Sigmoid colon (tissue), 6 donors: ENCODE measurements at regions not wholly inside any gene's neighbourhood (a gene's known extent, or its start where the extent isn't known, plus 50 kb on each side); places are given as distances from the start of the nearest gene placed in this dataset.

Experiments used
- DNase-seq: peaks from one replicate; pipeline ENCODE4 v3.0.0-alpha.2; 2019
- H3K27ac ChIP-seq, 4 donors: fragments of 200-600 bp; sonication (generic); one replicate each; pipeline ENCODE4 v1.5.1; 2016 to 2019; ENCODE audit warnings: mild to moderate bottlenecking in 1 of 4
- H3K27me3 ChIP-seq, 3 donors: fragments of 200-600 bp; sonication (generic); one replicate each; pipeline ENCODE4 v1.5.1; 2019; ENCODE audit warnings: mild to moderate bottlenecking in 1 of 3
- H3K36me3 ChIP-seq, 4 donors: fragments of 200-600 bp; sonication (generic); one replicate each; pipeline ENCODE4 v1.5.1; 2016 to 2019
- H3K4me1 ChIP-seq, 4 donors: fragments of 200-600 bp; sonication (generic); one replicate each; pipeline ENCODE4 v1.5.1; 2017 to 2019
- H3K4me3 ChIP-seq, 4 donors: fragments of 200-600 bp; sonication (generic); one replicate each; pipeline ENCODE4 v1.5.1; 2017 to 2019; ENCODE audit warnings: mild to moderate bottlenecking in 2 of 4, moderate library complexity in 1 of 4
- H3K9me3 ChIP-seq, 4 donors: fragments of 200-600 bp in 3 of 4; sonication (generic) in 3 of 4; one replicate each; pipeline versions ENCODE4 v1.5.1 to v1.6.1; 2013 to 2019
- EP300 ChIP-seq, 4 donors: sonication (generic); formaldehyde crosslinking; IDR thresholded peaks; one replicate each; pipeline ENCODE4 v1.6.1; 2017; ENCODE audit warnings: antibody characterized with exemption in 4 of 4
- POLR2A ChIP-seq, 2 donors: fragments of 450-650 bp; IDR thresholded peaks; one replicate each; pipeline ENCODE4 v1.6.1; 2016; ENCODE audit warnings: antibody characterized with exemption in 2 of 2, mild to moderate bottlenecking in 2 of 2, moderate library complexity in 2 of 2
- POLR2AphosphoS5 ChIP-seq, 4 donors: sonication (generic); formaldehyde crosslinking; IDR thresholded peaks; one replicate each; pipeline ENCODE4 v1.6.1; 2017; ENCODE audit warnings: antibody characterized with exemption in 4 of 4
- WGBS, 2 donors: extraction: QIAGEN DNeasy Blood & Tissue Kit; methylation state at CpG; one replicate each; pipeline ENCODE4 v1.1.7; 2013; 5-methylcytosine and 5-hydroxymethylcytosine counted together
- intact Hi-C: fragments of 100-400 bp; cut with DNase I; formaldehyde crosslinking; loops from one replicate; pipeline ENCODE4 v1.15.1; 2023
- TF ChIP-seq, protein P1 (sequence below), 4 experiments: fragments of 450-650 bp in 3 of 4; fragments of 200-600 bp in 1 of 4; IDR thresholded peaks; one replicate each; pipeline ENCODE4 v1.5.1; 2016 to 2019; ENCODE audit warnings: antibody characterized with exemption in 4 of 4, mild to moderate bottlenecking in 3 of 4, moderate library complexity in 2 of 4
- donor health status: healthy with polysubstance abuse.
- donor health status: healthy.

- Histone ChIP-seq H3K4me3 (no peak overlapping the region), H3K9me3 (no peaks in the 10 kb centered on the region), H3K27ac (no peak overlapping the region), H3K4me1 (no peaks in the 10 kb centered on the region), H3K27me3 (no peaks in the 10 kb centered on the region), H3K36me3 (no peaks in the 10 kb centered on the region)
- TF ChIP-seq POLR2A (IDR thresholded peaks at IDR 0.05) (no peak), POLR2AphosphoS5 (IDR thresholded peaks at IDR 0.05) (no peak), EP300 (IDR thresholded peaks at IDR 0.05) (no peak)
- TF ChIP-seq, protein P1, sequence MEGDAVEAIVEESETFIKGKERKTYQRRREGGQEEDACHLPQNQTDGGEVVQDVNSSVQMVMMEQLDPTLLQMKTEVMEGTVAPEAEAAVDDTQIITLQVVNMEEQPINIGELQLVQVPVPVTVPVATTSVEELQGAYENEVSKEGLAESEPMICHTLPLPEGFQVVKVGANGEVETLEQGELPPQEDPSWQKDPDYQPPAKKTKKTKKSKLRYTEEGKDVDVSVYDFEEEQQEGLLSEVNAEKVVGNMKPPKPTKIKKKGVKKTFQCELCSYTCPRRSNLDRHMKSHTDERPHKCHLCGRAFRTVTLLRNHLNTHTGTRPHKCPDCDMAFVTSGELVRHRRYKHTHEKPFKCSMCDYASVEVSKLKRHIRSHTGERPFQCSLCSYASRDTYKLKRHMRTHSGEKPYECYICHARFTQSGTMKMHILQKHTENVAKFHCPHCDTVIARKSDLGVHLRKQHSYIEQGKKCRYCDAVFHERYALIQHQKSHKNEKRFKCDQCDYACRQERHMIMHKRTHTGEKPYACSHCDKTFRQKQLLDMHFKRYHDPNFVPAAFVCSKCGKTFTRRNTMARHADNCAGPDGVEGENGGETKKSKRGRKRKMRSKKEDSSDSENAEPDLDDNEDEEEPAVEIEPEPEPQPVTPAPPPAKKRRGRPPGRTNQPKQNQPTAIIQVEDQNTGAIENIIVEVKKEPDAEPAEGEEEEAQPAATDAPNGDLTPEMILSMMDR (IDR thresholded peaks at IDR 0.05): no peak
- no peak for DNase-seq
- intact Hi-C loops: no loop called here
- 19 to 75% methylated on average over 7 of the region's 7 CpGs for WGBS, 2 donors
These were observed 74.2 kb upstream of the BMP2 start for GRCh38 chr20:6693178-6693807.

- H3K4me3 ChIP-seq: no peak overlapping the region
- no peak for TF ChIP-seq POLR2A (IDR thresholded peaks at IDR 0.05)
- TF ChIP-seq EP300 (IDR thresholded peaks at IDR 0.05): no peak
- TF ChIP-seq POLR2AphosphoS5 (IDR thresholded peaks at IDR 0.05): no peak
- intact Hi-C loops: no loop called here
- H3K4me1 ChIP-seq: no peaks in the 10 kb centered on the region
- no peaks in the 10 kb centered on the region for H3K27me3 ChIP-seq
- no peak for DNase-seq
- H3K36me3 ChIP-seq: no peaks in the 10 kb centered on the region
- 24 to 60% methylated on average over 10 of the region's 10 CpGs for WGBS, 2 donors
- no peaks in the 10 kb centered on the region for H3K9me3 ChIP-seq
- H3K27ac ChIP-seq: no peak overlapping the region
These were observed 74.8 kb upstream of the BMP2 start for GRCh38 chr20:6692566-6693173.

- intact Hi-C loops: no loop called here
- Histone ChIP-seq H3K4me1 (no peaks in the 10 kb centered on the region), H3K27ac (no peak overlapping the region), H3K4me3 (no peak overlapping the region), H3K9me3 (no peaks in the 10 kb centered on the region), H3K27me3 (no peaks in the 10 kb centered on the region), H3K36me3 (no peaks in the 10 kb centered on the region)
- 25 to 68% methylated on average over 4 of the region's 4 CpGs for WGBS, 2 donors
- no peak for DNase-seq
- TF ChIP-seq, protein P1 (IDR thresholded peaks at IDR 0.05): no peak
- TF ChIP-seq EP300 (IDR thresholded peaks at IDR 0.05) (no peak), POLR2AphosphoS5 (IDR thresholded peaks at IDR 0.05) (no peak), POLR2A (IDR thresholded peaks at IDR 0.05) (no peak)
These were observed 76.0 kb upstream of the BMP2 start for GRCh38 chr20:6691516-6691915.

- Histone ChIP-seq H3K4me1 (no peaks in the 10 kb centered on the region), H3K4me3 (no peak overlapping the region), H3K27me3 (no peaks in the 10 kb centered on the region), H3K9me3 (no peaks in the 10 kb centered on the region), H3K36me3 (no peaks in the 10 kb centered on the region), H3K27ac (no peak overlapping the region)
- TF ChIP-seq EP300 (IDR thresholded peaks at IDR 0.05): no peak
- TF ChIP-seq POLR2A (IDR thresholded peaks at IDR 0.05): no peak
- TF ChIP-seq POLR2AphosphoS5 (IDR thresholded peaks at IDR 0.05): no peak
- TF ChIP-seq, protein P1 (IDR thresholded peaks at IDR 0.05): no peak
- WGBS, 2 donors: 75 to 91% methylated on average over 7 of the region's 7 CpGs
- no peak for DNase-seq
- intact Hi-C loops: no loop called here
These were observed 78.0 kb upstream of the BMP2 start for GRCh38 chr20:6689339-6689973.

DNA sequence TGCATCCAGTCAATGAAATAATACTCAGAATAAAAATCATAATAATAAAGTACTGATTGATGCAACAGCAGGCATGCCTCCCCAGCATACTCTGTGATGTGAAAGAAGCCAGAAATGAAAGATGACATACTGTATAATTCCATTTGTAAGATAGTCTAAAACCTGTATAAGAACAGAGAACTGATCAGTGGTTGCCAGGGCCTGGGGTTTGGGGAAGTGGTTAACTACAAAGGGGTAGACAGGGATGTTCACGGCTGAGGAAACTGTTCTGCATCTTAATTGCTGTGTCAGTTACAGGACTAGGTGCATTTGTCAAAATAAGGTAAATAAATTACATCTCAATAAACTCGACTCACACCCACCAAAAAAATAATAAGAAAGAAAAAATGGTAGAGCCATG, 81.3 kb upstream of the BMP2 start:
- no peaks in the 10 kb centered on the region for H3K27me3 ChIP-seq
- H3K4me3 ChIP-seq: no peak overlapping the region
- no peaks in the 10 kb centered on the region for H3K9me3 ChIP-seq
- intact Hi-C loops: no loop called here
- no peak for TF ChIP-seq EP300 (IDR thresholded peaks at IDR 0.05)
- TF ChIP-seq, protein P1 (IDR thresholded peaks at IDR 0.05): no peak
- TF ChIP-seq POLR2AphosphoS5 (IDR thresholded peaks at IDR 0.05): no peak
- no peak for TF ChIP-seq POLR2A (IDR thresholded peaks at IDR 0.05)
- H3K27ac ChIP-seq: no peak overlapping the region
- no peaks in the 10 kb centered on the region for H3K4me1 ChIP-seq
- H3K36me3 ChIP-seq: no peaks in the 10 kb centered on the region
- WGBS, 2 donors: 47 to 55% methylated on average over 2 of the region's 2 CpGs
- DNase-seq: no peak
